ENCODE measurements at regions not wholly inside any gene's neighbourhood (a gene's known extent, or its start where the extent isn't known, plus 50 kb on each side); places are given as distances from the start of the nearest gene placed in this dataset.

DNA sequence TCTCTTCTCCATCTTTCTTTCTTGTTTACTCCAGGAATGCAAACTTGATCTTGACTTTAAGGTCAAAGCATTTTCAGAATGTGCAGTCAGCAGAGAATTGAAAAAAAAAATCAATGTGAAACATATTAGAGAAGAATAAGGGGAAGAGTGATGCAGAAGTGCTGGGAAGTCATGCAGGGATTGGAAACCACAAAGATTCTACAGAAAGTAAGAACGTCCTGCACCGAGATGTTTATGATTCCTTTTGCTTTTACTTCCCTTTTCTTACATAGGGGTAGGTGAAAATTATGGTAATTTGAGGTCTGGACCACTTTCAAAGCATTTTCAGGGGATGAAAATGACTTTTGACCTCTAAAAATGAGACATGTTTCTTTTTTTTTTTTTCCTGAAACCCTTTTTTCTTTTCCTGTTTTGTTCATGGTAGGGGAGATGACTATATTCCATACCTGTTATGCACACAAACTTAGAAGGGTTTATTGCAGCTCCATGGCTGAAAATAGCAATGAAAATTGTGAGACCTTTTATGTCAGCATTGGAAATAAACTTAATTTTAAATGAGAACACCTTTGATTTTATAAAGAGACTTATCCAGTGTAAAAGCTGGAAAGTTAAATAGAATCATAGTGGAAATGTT, 623.5 kb upstream of the TBL1XR1 start:
- Histone ChIP-seq H3K4me3 (ENCODE audit: low read depth in 1 of 2, low read length in 1 of 2) (no peak overlapping the region), H3K9me3 (no peaks in the 10 kb centered on the region), H3K36me3 (no peaks in the 10 kb centered on the region), H3K27ac (no peak overlapping the region), H3K4me1 (ENCODE audit: control insufficient read depth in 1 of 2, insufficient read depth in 1 of 2, low read depth in 1 of 2, low read length in 1 of 2) (peaks cover 0 to 4% of the 10 kb centered on the region in 2 experiments), H3K27me3 (no peaks in the 10 kb centered on the region)
- no peak for TF ChIP-seq CTCF (IDR thresholded peaks at IDR 0.05)

DNA sequence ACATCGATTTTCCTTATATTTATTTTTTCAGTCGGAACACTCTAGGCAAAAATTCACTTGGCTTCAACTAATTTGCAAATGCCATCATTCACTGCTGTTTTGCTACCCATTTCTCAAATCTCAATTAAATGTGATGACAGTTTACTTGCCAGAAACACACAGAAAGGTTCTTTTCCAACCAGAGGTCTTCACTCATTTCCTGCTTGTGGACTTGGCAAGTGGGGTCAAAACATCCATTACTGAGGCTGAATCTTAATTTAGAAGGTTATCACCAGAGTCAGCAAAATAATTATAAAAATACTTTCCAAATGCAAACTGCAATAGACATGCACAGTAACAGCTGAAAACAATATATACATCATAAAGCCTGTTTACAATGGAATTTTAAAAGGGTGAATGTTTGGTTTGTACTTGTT, 625.4 kb upstream of the TBL1XR1 start:
- no peak overlapping the region for H3K27ac ChIP-seq
- H3K27me3 ChIP-seq = no peaks in the 10 kb centered on the region
- peaks cover 0 to 4% of the 10 kb centered on the region in 2 experiments for H3K4me1 ChIP-seq (ENCODE audit: control insufficient read depth in 1 of 2, insufficient read depth in 1 of 2, low read depth in 1 of 2, low read length in 1 of 2)
- no peak overlapping the region for H3K4me3 ChIP-seq (ENCODE audit: low read depth in 1 of 2, low read length in 1 of 2)
- H3K36me3 ChIP-seq = no peaks in the 10 kb centered on the region
- no peak for TF ChIP-seq CTCF (IDR thresholded peaks at IDR 0.05)
- H3K9me3 ChIP-seq = no peaks in the 10 kb centered on the region

DNA sequence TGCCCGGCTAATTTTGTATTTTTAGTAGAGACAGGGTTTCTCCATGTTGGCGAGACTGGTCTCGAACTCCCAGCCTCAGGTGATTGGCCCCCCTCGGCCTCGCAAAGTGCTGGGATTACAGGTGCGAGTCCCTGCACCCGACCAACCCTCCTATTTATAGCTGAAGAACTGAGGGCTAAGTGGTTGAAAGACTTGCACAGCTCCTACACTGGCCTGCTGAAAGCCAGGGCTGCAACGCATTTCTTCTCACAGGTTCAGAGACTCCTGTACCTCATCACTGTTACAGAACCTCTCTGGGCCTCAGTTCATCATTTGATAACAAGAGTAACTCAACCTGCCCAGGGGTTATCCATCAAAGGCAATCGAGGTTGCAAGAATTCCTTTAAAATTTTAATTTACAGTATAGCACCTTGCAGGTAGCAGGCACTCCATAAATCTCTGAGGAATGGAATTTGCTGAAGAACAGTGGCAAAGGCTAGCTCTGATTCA, 626.5 kb upstream of the TBL1XR1 start:
- H3K27ac ChIP-seq = no peak overlapping the region
- H3K27me3 ChIP-seq = no peaks in the 10 kb centered on the region
- TF ChIP-seq CTCF (IDR thresholded peaks at IDR 0.05) = no peak

DNA sequence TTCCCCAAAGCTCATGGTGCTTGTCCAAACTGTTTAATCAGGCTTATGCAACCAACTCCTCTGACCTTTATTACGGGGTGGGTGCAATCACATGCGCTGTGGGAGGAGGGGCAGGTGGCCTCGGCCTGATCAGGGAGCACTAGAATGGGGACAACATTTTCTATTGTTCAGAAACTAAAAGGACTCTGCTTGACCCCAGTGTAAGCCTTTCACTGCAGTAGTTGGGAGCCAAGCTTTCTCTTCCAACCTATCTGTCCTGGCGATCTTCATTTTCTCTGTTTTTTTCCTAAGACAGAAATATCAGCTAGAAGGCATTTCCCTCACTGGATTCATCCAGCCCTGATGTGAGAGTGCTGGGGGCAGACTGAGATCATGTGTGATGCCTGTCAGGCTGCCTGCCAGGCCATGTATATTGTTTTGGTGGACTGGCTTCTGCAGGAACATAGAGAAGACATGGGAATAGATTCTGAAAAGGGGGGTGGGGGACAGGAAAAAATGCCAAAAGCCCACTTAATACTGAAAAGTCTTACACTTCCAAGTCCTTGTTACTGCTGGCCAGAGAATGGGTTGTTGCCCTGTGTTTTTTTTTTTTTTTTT, 627.0 kb upstream of the TBL1XR1 start:
- no peaks in the 10 kb centered on the region for H3K27me3 ChIP-seq
- no peak overlapping the region for H3K27ac ChIP-seq
- no peak for TF ChIP-seq CTCF (IDR thresholded peaks at IDR 0.05)
- no peaks in the 10 kb centered on the region for H3K9me3 ChIP-seq
- H3K36me3 ChIP-seq = no peaks in the 10 kb centered on the region
- H3K4me3 ChIP-seq (ENCODE audit: low read depth in 1 of 2, low read length in 1 of 2) = no peak overlapping the region
- H3K4me1 ChIP-seq (ENCODE audit: control insufficient read depth in 1 of 2, insufficient read depth in 1 of 2, low read depth in 1 of 2, low read length in 1 of 2) = peaks cover 0 to 4% of the 10 kb centered on the region in 2 experiments

More for the DNA sequence above, 626.5 kb upstream of the TBL1XR1 start:
- no peak overlapping the region for H3K4me3 ChIP-seq (ENCODE audit: low read depth in 1 of 2, low read length in 1 of 2)
- no peaks in the 10 kb centered on the region for H3K9me3 ChIP-seq
- peaks cover 0 to 4% of the 10 kb centered on the region in 2 experiments for H3K4me1 ChIP-seq (ENCODE audit: control insufficient read depth in 1 of 2, insufficient read depth in 1 of 2, low read depth in 1 of 2, low read length in 1 of 2)
- no peaks in the 10 kb centered on the region for H3K36me3 ChIP-seq

DNA sequence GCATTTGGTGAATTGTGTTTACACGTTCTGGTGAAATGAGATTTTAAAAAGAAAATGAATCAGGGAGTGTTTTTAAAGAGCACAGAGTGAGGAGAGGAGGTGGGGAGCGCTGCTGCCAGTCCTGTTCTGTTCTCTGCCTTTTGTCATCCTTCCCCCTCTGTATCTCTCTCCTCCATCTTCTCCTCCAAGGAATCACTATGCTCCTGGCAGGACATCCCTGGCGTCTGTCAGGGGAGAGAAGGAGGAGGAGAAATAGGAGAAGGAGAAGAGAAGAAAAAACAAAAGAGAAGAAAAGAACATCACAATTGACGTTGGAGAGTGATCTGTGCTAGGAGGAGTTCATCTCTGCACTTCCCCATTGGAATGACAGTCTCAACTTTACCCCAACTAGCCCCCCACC, 627.6 kb upstream of the TBL1XR1 start:
- H3K27ac ChIP-seq = no peak overlapping the region
- H3K9me3 ChIP-seq = no peaks in the 10 kb centered on the region
- H3K4me3 ChIP-seq (ENCODE audit: low read depth in 1 of 2, low read length in 1 of 2) = no peak overlapping the region
- peaks cover 0 to 4% of the 10 kb centered on the region in 2 experiments for H3K4me1 ChIP-seq (ENCODE audit: control insufficient read depth in 1 of 2, insufficient read depth in 1 of 2, low read depth in 1 of 2, low read length in 1 of 2)
- no peak for TF ChIP-seq CTCF (IDR thresholded peaks at IDR 0.05)
- no peaks in the 10 kb centered on the region for H3K36me3 ChIP-seq
- no peaks in the 10 kb centered on the region for H3K27me3 ChIP-seq
